HG02981 (cell line): ENCODE measurements at regions not wholly inside any gene's neighbourhood (a gene's known extent, or its start where the extent isn't known, plus 50 kb on each side); places are given as distances from the start of the nearest gene placed in this dataset.
"Not testable (repeated sequence)": the region's sequence is repeated elsewhere in the genome, so short reads cannot be mapped to it uniquely, and the experiment has no call there.

Experiments
- ATAC-seq: cut with Tn5 transposase; IDR thresholded peaks from one replicate; pipeline ENCODE4 v1.9.1; 2021; ENCODE audit warnings: mild to moderate bottlenecking, moderate library complexity; ENCODE audit not compliant: unreplicated experiment

DNA sequence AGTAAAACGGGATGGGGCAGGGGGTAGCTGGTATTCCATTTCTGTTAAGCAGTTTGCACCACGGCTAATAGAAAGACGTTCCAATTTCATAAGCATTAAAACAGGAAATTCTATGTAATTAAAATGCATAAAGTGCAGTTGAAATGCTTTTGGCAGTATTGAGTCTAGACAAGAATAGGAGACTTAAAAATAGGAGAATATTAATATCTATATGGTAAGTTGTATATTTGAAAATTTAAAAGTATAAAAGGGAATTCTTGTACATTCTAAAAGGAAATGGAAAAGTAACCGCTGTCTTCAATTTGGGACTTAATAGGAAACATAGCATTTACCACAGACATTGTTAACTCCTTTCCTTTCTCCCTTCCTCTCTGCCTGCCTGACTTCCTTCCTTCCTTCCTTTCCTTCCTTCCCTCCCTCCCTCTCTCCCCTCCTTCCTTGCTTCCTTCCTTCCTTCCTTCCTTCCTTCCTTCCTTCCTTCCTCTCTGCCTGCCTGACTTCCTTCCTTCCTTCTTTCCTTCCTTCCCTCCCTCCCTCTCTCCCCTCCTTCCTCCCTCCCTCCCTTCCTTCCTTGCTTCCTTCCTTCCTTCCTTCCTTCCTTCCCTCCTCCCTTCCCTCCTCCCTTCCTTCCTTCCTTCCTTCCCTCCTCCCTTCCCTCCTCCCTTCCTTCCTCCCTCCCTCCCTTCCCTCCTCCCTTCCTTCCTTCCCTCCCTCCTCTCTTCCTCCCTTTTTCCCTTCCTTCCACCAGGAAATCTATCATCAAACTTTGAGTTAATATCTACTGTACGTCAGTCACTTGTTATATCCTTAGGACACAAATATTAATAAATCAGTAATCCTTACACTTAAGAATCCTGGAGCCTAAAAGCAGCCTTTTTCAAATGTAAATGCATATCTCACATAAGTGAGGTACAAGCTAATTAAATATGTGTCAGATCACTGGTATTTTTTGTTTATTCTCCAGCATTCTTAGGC is 1049.3 kb downstream of the GALC start:
- no peak for ATAC-seq

GRCh38 chr14:86942936-86943335 is 1050.0 kb downstream of the GALC start:
- no peak for ATAC-seq

GRCh38 chr14:86940106-86940505 is 1052.9 kb downstream of the GALC start:
- no peak for ATAC-seq

DNA sequence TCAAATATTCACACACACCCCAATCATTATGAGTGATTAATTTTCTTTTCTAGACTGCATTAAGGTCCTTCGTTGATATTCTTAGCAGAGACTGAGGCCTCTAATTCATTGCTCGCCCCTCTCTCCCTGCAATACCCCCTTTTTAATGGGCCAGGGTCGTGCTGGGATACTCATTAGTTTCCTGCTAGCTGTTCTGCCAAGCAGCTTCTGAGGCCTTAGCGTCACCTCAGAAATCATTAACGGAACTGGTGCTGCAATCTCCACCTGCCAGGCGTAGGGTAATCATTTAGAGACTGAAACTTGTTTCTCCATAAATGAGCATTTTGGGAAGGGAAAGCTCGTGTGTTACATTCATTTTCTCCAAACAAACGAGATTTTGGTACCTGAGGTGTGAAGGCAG is 1054.7 kb downstream of the GALC start:
- no peak for ATAC-seq

GRCh38 chr14:86936556-86936955 is 1056.4 kb downstream of the GALC start:
- ATAC-seq, result no peak

- no peak for ATAC-seq
Observed at GRCh38 chr14:86935241-86935885, 1057.6 kb downstream of the GALC start.

- ATAC-seq, result no peak
Observed at GRCh38 chr14:86933958-86934595, 1058.9 kb downstream of the GALC start.

- no peak for ATAC-seq
Observed at GRCh38 chr14:86933460-86933859, 1059.5 kb downstream of the GALC start.

DNA sequence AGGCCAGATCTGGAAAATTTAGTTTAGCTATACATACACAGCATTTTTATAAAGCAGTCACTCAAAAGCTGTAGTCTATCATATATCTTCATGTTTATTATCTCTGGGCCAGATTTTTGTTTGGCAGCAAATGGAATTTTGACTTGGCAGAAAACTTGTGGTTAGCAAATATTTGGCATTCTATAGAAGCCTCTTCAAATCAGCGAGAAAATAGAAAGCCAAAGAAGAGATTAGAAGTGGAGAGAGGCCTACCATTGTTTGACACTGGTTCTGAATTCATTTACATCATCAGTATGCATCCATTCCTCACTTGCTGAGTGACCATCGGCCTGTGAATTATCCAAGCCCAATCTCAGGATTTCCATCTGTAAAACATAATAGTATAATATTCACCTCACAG is 1077.6 kb downstream of the GALC start:
- no peak for ATAC-seq

DNA sequence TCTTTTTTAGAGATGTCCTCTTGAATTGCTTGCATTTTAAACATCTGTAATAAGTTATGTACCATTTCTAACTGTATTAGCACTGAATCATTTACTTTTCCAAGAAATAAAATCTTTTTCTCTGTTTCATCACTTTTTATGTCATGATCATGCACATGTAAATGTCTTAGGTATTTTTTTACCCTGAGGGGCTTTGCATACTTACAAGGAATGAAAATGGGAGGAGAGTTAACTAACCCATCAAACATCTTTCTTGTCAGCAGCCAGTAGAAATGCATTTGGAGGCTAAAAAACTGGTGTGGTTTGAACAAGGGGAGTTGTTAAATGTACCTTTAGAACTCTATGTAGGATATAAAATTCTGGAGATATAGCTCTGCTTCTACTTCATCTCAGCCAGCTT is 1080.3 kb downstream of the GALC start:
- ATAC-seq, result no peak

- ATAC-seq, result no peak
Observed at GRCh38 chr14:86911486-86911885, 1081.5 kb downstream of the GALC start.

DNA sequence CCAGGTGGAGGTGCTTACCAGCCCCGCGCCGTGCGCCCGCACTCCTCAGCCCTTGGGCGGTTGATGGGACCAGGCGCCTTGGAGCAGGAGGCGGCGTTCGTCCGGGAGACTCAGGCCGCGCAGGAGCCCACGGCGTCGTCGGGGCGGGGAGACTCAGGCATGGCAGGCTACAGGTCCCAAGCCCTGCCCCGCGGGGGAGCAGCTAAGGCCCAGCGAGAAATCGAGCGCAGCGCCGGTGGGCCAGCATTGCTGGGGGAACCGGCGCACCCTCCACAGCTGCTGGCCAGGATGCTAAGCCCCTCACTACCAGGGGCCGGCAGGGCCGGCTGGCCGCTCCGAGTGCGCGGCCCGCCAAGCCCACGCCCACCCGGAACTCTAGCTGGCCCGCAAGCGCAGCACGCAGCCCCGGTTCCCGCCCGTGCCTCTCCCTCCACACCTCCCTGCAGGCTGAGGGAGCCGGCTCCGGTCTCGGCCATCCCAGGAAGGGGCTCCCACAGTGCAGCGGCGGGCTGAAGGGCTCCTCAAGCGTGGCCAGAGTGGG is 1087.5 kb downstream of the GALC start:
- not testable (repeated sequence) for ATAC-seq

- no peak for ATAC-seq
Observed at GRCh38 chr14:86902176-86902950, 1090.6 kb downstream of the GALC start.

DNA sequence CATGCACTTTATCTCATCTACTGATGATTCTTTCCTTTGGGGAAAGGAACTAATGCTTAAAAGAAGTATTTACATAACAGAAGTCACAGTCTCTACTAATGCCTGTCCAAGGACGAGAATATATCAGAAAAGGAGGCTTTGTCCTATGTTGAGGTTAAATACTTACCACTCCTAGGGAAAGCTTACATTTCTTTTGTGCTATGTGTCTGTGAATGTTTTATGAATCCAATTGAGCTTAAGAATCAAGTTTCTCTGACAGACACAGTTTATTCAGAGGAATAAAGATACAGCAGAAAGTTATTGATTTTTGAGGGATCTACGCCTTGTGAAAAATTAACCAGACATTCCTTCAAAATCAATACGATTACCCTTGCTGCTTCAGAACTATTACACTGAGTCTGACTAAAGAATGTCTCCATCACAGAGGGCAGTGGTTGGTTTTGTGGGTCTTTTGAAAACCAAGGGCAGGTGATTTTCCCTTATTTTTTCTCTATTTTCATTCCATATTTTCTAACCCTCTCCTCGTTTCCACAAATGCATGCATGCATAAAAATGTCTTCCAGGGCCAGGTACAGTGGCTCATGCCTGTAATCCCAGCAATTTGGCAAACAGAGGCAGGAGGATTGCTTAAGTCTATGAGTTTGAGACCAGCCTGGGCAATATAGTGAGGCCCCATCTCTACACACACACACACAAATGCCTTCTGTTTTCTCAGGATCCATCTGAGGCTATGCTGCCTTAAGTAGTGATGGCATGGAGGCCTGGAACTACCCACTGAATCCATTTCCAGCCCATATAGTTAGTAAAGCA is 1095.1 kb downstream of the GALC start:
- no peak for ATAC-seq

DNA sequence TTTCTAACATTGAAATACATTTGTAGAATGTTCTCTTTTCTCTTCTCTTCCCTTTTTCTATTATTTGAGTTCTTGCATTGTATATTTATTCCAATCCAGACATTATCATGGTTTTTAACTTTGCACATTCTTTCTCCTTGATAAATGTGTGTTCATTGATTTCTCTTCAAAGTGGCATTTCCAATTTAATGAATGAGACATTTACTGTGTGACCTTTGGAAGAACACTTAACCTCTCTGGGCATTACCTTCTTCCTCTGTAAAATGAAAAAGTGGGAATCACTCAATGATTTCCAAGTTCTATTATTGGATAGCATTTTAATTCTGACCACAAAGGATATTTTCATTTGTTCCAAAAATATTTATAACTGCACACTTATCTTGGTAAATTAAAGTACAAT is 1095.8 kb downstream of the GALC start:
- no peak for ATAC-seq

DNA sequence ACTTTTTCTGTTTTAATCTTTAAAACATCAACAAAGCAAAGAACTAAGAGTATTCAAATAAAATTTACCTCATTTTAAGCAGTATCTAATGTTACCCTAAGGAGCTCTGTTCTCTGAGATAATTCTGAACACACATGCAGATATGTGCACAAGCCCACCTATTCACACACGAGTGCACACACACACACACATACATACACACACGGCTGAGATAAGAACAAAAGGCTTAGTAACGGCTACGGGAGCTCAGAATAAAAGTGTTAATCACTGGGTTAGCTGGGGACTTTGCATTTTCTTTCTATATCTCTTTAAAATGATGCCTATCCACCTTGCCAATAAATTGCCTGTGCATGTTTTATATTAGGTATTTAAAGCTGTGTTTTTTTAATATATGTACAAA is 1096.3 kb downstream of the GALC start:
- ATAC-seq, result no peak

DNA sequence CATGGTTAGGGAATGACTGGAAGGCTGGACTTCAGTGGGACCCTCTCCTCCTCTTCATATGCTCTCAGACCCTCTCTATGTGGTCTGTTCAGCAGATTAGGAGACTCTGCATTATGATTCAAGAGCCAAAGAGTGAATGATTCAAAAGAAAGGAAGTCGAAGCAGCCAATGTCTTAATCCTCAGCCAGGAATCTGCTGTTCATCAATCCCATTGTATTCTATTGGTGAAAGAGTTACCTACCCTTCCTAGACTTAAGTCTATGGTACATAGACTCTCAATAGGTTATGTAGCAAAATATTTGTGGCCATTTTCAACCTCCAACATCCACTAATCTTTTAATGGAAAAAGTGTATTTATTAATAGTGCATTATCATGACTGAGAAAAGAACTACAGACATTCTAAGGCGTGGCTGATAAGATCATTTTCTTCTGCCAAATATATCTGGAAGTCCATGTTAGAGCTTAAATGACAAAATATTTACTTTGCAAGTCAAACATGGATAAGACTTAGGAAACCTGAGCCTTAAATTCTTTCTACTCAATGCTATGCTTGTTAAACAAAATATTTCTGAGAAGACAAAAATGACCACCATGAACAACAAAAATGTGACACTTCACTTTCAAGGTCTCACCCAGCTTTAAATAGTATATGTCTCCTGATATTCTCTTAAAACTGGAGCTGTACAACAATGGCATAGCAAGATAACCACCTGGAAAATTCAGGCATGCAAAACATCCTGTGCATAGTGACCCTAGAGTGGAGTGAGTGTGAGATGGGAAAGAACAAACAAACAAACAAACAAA is 1100.6 kb downstream of the GALC start:
- ATAC-seq, result no peak

DNA sequence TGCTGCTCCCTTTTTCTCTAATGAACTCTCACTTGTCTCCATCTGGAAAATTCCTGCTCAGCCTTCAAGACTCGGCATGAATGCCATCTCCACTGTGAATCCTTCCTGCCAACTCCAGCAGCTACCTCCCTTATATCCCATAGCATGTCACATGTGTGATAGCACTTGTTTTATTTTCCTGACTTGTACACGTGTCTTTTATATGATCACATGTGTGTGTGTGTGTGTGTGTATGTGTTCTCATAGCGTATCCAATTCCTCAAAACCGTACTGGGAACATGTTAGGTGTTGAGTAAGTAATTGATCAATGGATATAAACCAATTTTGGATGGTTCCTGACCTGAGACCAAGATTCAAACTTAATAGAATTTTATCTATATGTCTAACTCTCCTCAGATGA is 1107.7 kb downstream of the GALC start:
- no peak for ATAC-seq

DNA sequence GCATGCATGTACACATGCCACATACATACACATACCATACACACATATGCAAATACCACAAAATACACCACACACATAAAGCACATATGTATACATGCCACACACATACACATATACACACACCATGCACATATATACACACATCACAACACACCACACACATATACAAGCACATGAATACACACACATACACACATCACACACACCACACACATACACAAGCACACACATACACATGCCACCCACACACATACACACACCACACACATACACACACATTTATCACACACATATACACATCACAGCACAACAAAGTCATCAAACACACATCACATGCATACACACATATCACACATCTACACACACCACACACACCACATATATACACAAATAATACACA is 1108.5 kb downstream of the GALC start:
- no peak for ATAC-seq
